Hematopoietic multipotent progenitor cell treated with erythropoietin and hydrocortisone succinate and interleukin-3 and kit ligand, for 17 days (in vitro differentiated cells): ENCODE measurements at regions not wholly inside any gene's neighbourhood (a gene's known extent, or its start where the extent isn't known, plus 50 kb on each side); places are given as distances from the start of the nearest gene placed in this dataset.
"Not testable (repeated sequence)": the region's sequence is repeated elsewhere in the genome, so short reads cannot be mapped to it uniquely, and the experiment has no call there.

Source experiments
- DNase-seq: peaks from one replicate; pipeline ENCODE4 v3.0.0-alpha.2; 2015; ENCODE audit warnings: low spot score

GRCh38 chr2:36235426-36235825, 120.2 kb upstream of the CRIM1 start:
- no peak for DNase-seq

- no peak for DNase-seq
These were observed 132.3 kb upstream of the CRIM1 start for GRCh38 chr2:36223259-36223658.

- no peak for DNase-seq
These were observed 133.1 kb upstream of the CRIM1 start for GRCh38 chr2:36222485-36222884.

GRCh38 chr2:36214691-36215090, 140.9 kb upstream of the CRIM1 start:
- DNase-seq, result no peak

GRCh38 chr2:36203366-36203765, 152.2 kb upstream of the CRIM1 start:
- DNase-seq, result no peak

GRCh38 chr2:36197181-36197971, 158.2 kb upstream of the CRIM1 start:
- no peak for DNase-seq

- DNase-seq, result no peak
These were observed 161.9 kb upstream of the CRIM1 start for GRCh38 chr2:36193680-36194079.

- no peak for DNase-seq
These were observed 162.6 kb upstream of the CRIM1 start for GRCh38 chr2:36192983-36193382.

- no peak for DNase-seq
These were observed 165.5 kb upstream of the CRIM1 start for GRCh38 chr2:36190097-36190496.

GRCh38 chr2:36185624-36186023, 170.0 kb upstream of the CRIM1 start:
- DNase-seq, result no peak

GRCh38 chr2:36184848-36185247, 170.7 kb upstream of the CRIM1 start:
- no peak for DNase-seq

GRCh38 chr2:36180789-36181482, 174.6 kb upstream of the CRIM1 start:
- DNase-seq, result not testable (repeated sequence)

- not testable (repeated sequence) for DNase-seq
These were observed 175.3 kb upstream of the CRIM1 start for GRCh38 chr2:36180293-36180692.

GRCh38 chr2:36179668-36180269, 175.8 kb upstream of the CRIM1 start:
- DNase-seq, result not testable (repeated sequence)

- no peak for DNase-seq
These were observed 177.2 kb upstream of the CRIM1 start for GRCh38 chr2:36178384-36178783.

- no peak for DNase-seq
These were observed 178.3 kb upstream of the CRIM1 start for GRCh38 chr2:36177282-36177681.

- no peak for DNase-seq
These were observed 180.7 kb upstream of the CRIM1 start for GRCh38 chr2:36174920-36175319.

- DNase-seq, result no peak
These were observed 181.7 kb upstream of the CRIM1 start for GRCh38 chr2:36173760-36174404.

GRCh38 chr2:36172824-36173223, 182.8 kb upstream of the CRIM1 start:
- DNase-seq, result no peak

- DNase-seq, result no peak
These were observed 184.8 kb upstream of the CRIM1 start for GRCh38 chr2:36170805-36171204.

- no peak for DNase-seq
These were observed 185.7 kb upstream of the CRIM1 start for GRCh38 chr2:36169843-36170242.

GRCh38 chr2:36168115-36168514, 187.5 kb upstream of the CRIM1 start:
- DNase-seq, result no peak

GRCh38 chr2:36165132-36165531, 190.4 kb upstream of the CRIM1 start:
- DNase-seq, result no peak
